MM.1S (cell line): ENCODE measurements at regions not wholly inside any gene's neighbourhood (a gene's known extent, or its start where the extent isn't known, plus 50 kb on each side); places are given as distances from the start of the nearest gene placed in this dataset.

Source experiments
- DNase-seq: peaks from one replicate; pipeline ENCODE4 v3.0.0-alpha.2; 2015
- H2AFZ ChIP-seq: fragments of 300-600 bp; sonication (generic); 2 replicates; pipeline ENCODE4 v1.6.0; 2016; ENCODE audit warnings: antibody characterized with exemption, low read length
- H3F3A ChIP-seq: fragments of 300-600 bp; sonication (generic); 2 replicates; pipeline ENCODE4 v1.6.1; 2016; ENCODE audit warnings: mild to moderate bottlenecking, antibody characterized with exemption, low read length, moderate library complexity, mixed read lengths; ENCODE audit not compliant: insufficient read depth
- H3K27ac ChIP-seq: fragments of 300-600 bp; sonication (generic); 2 replicates; pipeline ENCODE4 v1.5.1; 2016; ENCODE audit warnings: mild to moderate bottlenecking, low read length
- H3K27me3 ChIP-seq: fragments of 300-600 bp; sonication (generic); replicated peaks from 2 replicates; pipeline ENCODE4 v1.6.0; 2016; ENCODE audit warnings: low read length; ENCODE audit not compliant: insufficient read depth
- H3K36me3 ChIP-seq: fragments of 300-600 bp; sonication (generic); replicated peaks from 2 replicates; pipeline ENCODE4 v1.6.1; 2016; ENCODE audit warnings: mild to moderate bottlenecking, low read length, mixed read lengths; ENCODE audit not compliant: insufficient read depth
- H3K4me1 ChIP-seq: fragments of 300-600 bp; sonication (generic); 2 replicates; pipeline ENCODE4 v1.6.1; 2016; ENCODE audit warnings: low read length, mixed read lengths
- H3K4me2 ChIP-seq: fragments of 300-600 bp; sonication (generic); 2 replicates; pipeline ENCODE4 v1.6.0; 2016; ENCODE audit warnings: low read depth, low read length
- H3K4me3 ChIP-seq: fragments of 300-600 bp; sonication (generic); 2 replicates; pipeline ENCODE4 v1.5.1; 2016; ENCODE audit warnings: low read length, mixed read lengths
- H3K79me2 ChIP-seq: fragments of 300-600 bp; sonication (generic); 2 replicates; pipeline ENCODE4 v1.6.1; 2016; ENCODE audit warnings: mixed run types, low read length, mixed read lengths
- H3K9ac ChIP-seq: fragments of 300-600 bp; sonication (generic); 2 replicates; pipeline ENCODE4 v1.6.1; 2016; ENCODE audit warnings: low read length, mixed read lengths
- H3K9me2 ChIP-seq: fragments of 300-600 bp; sonication (generic); replicated peaks from 2 replicates; pipeline ENCODE4 v1.6.1; 2016; ENCODE audit warnings: mild to moderate bottlenecking, low read length, mixed read lengths; ENCODE audit not compliant: insufficient read depth
- H3K9me3 ChIP-seq: fragments of 300-600 bp; sonication (generic); replicated peaks from 2 replicates; pipeline ENCODE4 v1.6.1; 2016; ENCODE audit warnings: mild to moderate bottlenecking, low read length, mixed read lengths; ENCODE audit not compliant: insufficient read depth
- H4K20me1 ChIP-seq: fragments of 300-600 bp; sonication (generic); 2 replicates; pipeline ENCODE4 v1.6.1; 2016; ENCODE audit warnings: mild to moderate bottlenecking, low read length, moderate library complexity, mixed read lengths; ENCODE audit not compliant: insufficient read depth
- EZH2 ChIP-seq: fragments of 300-600 bp; sonication (generic); optimal IDR thresholded peaks from 2 replicates; pipeline ENCODE3; 2017; ENCODE audit warnings: low read depth, mild to moderate bottlenecking, antibody characterized with exemption, low read length, mixed read lengths
- EZH2phosphoT487 ChIP-seq: fragments of 300-600 bp; sonication (generic); IDR thresholded peaks from 2 replicates; pipeline ENCODE4 v1.6.1; 2018; ENCODE audit warnings: antibody characterized with exemption, low read length
- TF ChIP-seq, protein P1 (sequence below): fragments of 300-600 bp; sonication (generic); IDR thresholded peaks from 2 replicates; pipeline ENCODE4 v1.5.1; 2016; ENCODE audit warnings: antibody characterized with exemption, low read length, mixed read lengths

GRCh38 chr13:73754727-73755292 lies 379.4 kb downstream of the KLF12 start:
- H3K4me1 ChIP-seq, result no peaks in the 10 kb centered on the region
- no peak overlapping the region for H3K4me2 ChIP-seq
- H3K9me2 ChIP-seq, result no peaks in the 10 kb centered on the region
- H2AFZ ChIP-seq, result no peak overlapping the region
- no peaks in the 10 kb centered on the region for H3K27me3 ChIP-seq
- H3K36me3 ChIP-seq, result no peaks in the 10 kb centered on the region
- H3K9me3 ChIP-seq, result no peaks in the 10 kb centered on the region
- H3K79me2 ChIP-seq, result no peaks in the 10 kb centered on the region
- H3K4me3 ChIP-seq, result no peak overlapping the region
- no peak for TF ChIP-seq EZH2phosphoT487
- TF ChIP-seq, protein P1, sequence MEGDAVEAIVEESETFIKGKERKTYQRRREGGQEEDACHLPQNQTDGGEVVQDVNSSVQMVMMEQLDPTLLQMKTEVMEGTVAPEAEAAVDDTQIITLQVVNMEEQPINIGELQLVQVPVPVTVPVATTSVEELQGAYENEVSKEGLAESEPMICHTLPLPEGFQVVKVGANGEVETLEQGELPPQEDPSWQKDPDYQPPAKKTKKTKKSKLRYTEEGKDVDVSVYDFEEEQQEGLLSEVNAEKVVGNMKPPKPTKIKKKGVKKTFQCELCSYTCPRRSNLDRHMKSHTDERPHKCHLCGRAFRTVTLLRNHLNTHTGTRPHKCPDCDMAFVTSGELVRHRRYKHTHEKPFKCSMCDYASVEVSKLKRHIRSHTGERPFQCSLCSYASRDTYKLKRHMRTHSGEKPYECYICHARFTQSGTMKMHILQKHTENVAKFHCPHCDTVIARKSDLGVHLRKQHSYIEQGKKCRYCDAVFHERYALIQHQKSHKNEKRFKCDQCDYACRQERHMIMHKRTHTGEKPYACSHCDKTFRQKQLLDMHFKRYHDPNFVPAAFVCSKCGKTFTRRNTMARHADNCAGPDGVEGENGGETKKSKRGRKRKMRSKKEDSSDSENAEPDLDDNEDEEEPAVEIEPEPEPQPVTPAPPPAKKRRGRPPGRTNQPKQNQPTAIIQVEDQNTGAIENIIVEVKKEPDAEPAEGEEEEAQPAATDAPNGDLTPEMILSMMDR, result peak; percentile 73
- H3K9ac ChIP-seq, result no peak overlapping the region
- H3K27ac ChIP-seq, result no peak overlapping the region
- peak; percentile 64 for DNase-seq
- no peaks in the 10 kb centered on the region for H4K20me1 ChIP-seq
- no peaks in the 10 kb centered on the region for H3F3A ChIP-seq

GRCh38 chr13:73754241-73754640 lies 380.0 kb downstream of the KLF12 start:
- no peak overlapping the region for H2AFZ ChIP-seq
- no peaks in the 10 kb centered on the region for H3K36me3 ChIP-seq
- TF ChIP-seq EZH2phosphoT487 (no peak), EZH2 (no peak)
- TF ChIP-seq, protein P1, result no peak
- no peaks in the 10 kb centered on the region for H3K9me3 ChIP-seq
- H3K4me3 ChIP-seq, result no peak overlapping the region
- no peaks in the 10 kb centered on the region for H3F3A ChIP-seq
- H3K79me2 ChIP-seq, result no peaks in the 10 kb centered on the region
- H3K27ac ChIP-seq, result no peak overlapping the region
- no peak for DNase-seq
- no peaks in the 10 kb centered on the region for H3K4me1 ChIP-seq
- H3K27me3 ChIP-seq, result no peaks in the 10 kb centered on the region
- H3K9me2 ChIP-seq, result no peaks in the 10 kb centered on the region
- no peak overlapping the region for H3K9ac ChIP-seq
- H3K4me2 ChIP-seq, result no peak overlapping the region
- no peaks in the 10 kb centered on the region for H4K20me1 ChIP-seq

GRCh38 chr13:73751290-73751689 lies 382.9 kb downstream of the KLF12 start:
- Histone ChIP-seq H4K20me1 (no peaks in the 10 kb centered on the region), H3K9me2 (no peaks in the 10 kb centered on the region), H3F3A (no peaks in the 10 kb centered on the region), H3K79me2 (no peaks in the 10 kb centered on the region), H3K27ac (no peak overlapping the region), H3K4me1 (no peaks in the 10 kb centered on the region), H3K4me2 (no peak overlapping the region), H3K9me3 (no peaks in the 10 kb centered on the region), H3K9ac (no peak overlapping the region), H3K4me3 (no peak overlapping the region), H3K36me3 (no peaks in the 10 kb centered on the region), H2AFZ (no peak overlapping the region), H3K27me3 (no peaks in the 10 kb centered on the region)
- no peak for TF ChIP-seq EZH2
- no peak for TF ChIP-seq EZH2phosphoT487
- TF ChIP-seq, protein P1, result no peak
- no peak for DNase-seq
